ENCODE measurements at regions not wholly inside any gene's neighbourhood (a gene's known extent, or its start where the extent isn't known, plus 50 kb on each side); places are given as distances from the start of the nearest gene placed in this dataset.

DNA sequence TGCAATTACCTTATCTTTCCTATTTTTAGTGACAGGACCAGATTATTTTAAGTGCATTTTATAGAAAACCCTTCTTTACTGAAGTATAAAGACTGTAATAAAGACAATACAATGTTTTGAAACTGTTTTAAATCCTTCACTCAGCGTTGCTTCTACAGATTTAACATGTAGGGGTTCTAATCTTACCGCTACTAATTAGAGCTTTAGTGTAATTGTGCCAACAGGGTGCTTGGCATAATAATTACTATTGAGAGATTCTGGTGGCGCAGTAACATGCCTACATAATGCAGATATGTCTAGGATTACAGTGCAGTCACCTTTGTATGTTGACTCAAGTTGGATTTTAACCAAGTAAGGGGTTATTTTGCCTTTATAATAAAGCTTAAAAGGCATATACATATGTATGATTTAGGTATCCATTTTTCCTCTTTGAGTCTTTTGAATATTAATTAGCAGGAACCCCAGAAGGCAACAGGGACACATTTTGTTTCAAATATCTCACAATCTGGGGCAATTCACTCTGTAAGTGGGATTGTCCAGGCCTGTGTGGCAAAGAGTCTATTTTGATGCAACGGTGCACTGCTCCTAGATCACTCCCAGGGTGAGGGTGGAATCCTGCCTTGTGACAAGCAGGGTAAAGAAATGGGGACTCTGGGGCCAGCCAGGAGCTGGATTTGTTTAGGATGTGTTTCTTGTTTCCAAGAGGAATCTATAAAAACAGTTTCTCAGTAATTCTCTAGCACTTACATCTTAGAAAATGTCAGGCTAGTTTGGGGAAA is 604.7 kb upstream of the SALL1 start:
- ATAC-seq (replicated peaks; ENCODE audit: extremely low read depth, poor library complexity, severe bottlenecking): no peak
- H3K27me3 Mint-ChIP-seq: no peaks in the 10 kb centered on the region
- DNase-seq (ENCODE audit: low spot score in 2 of 2): no peak
- H3K36me3 Mint-ChIP-seq (ENCODE audit: insufficient read depth): peaks cover 3% of the 10 kb centered on the region
- H3K4me3 Mint-ChIP-seq: no peak overlapping the region
- H3K9me3 Mint-ChIP-seq: no peaks in the 10 kb centered on the region
- H3K27ac Mint-ChIP-seq (ENCODE audit: low read depth): no peak overlapping the region
- no peaks in the 10 kb centered on the region for H3K4me1 Mint-ChIP-seq

GRCh38 chr16:51755039-51755501 is 604.0 kb upstream of the SALL1 start:
- Mint-ChIP-seq H3K36me3 (ENCODE audit: insufficient read depth) (peaks cover 3% of the 10 kb centered on the region), H3K4me1 (no peaks in the 10 kb centered on the region), H3K9me3 (no peaks in the 10 kb centered on the region), H3K27me3 (no peaks in the 10 kb centered on the region), H3K27ac (ENCODE audit: low read depth) (no peak overlapping the region), H3K4me3 (no peak overlapping the region)
- no peak for ATAC-seq (replicated peaks; ENCODE audit: extremely low read depth, poor library complexity, severe bottlenecking)
- DNase-seq (ENCODE audit: low spot score in 2 of 2): no peak

GRCh38 chr16:51753467-51754127 is 602.5 kb upstream of the SALL1 start:
- no peaks in the 10 kb centered on the region for H3K4me1 Mint-ChIP-seq
- no peak for ATAC-seq (replicated peaks; ENCODE audit: extremely low read depth, poor library complexity, severe bottlenecking)
- no peaks in the 10 kb centered on the region for H3K27me3 Mint-ChIP-seq

DNA sequence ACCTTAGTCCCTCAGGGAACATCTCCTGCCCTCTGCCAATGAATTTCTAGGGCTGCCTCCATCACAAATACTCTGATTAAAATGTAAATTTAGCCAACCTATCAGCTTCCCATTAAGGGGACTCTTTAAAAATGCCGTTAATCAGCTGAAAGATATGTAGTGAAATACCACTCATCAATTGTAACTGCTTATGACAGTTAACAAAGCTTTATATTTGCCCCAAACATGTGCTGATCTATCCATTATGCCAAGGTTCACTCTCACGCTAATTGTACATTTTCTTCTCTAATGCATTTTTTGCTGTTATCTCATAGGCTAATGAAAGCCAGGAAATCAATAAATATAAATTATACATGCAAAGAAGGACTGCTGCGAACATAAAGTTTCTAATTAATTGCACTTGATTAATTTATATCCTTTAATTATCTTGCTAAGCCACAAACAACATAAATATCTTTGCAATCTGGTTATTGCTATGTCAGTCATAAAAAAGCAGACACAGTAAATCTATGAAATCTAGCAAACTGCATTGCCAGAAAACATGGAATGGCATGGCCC is 601.4 kb upstream of the SALL1 start:
- H3K27ac Mint-ChIP-seq (ENCODE audit: low read depth): no peak overlapping the region
- DNase-seq (ENCODE audit: low spot score in 2 of 2) (no peak), ATAC-seq (replicated peaks; ENCODE audit: extremely low read depth, poor library complexity, severe bottlenecking) (no peak)
- H3K9me3 Mint-ChIP-seq: peaks cover 4% of the 10 kb centered on the region
- no peaks in the 10 kb centered on the region for H3K4me1 Mint-ChIP-seq
- H3K4me3 Mint-ChIP-seq: no peak overlapping the region
- peaks cover 3% of the 10 kb centered on the region for H3K36me3 Mint-ChIP-seq (ENCODE audit: insufficient read depth)
- no peaks in the 10 kb centered on the region for H3K27me3 Mint-ChIP-seq

More at GRCh38 chr16:51753467-51754127, 602.5 kb upstream of the SALL1 start:
- Mint-ChIP-seq H3K9me3 (no peaks in the 10 kb centered on the region), H3K27ac (ENCODE audit: low read depth) (no peak overlapping the region), H3K36me3 (ENCODE audit: insufficient read depth) (peaks cover 3% of the 10 kb centered on the region), H3K4me3 (no peak overlapping the region)
- DNase-seq (ENCODE audit: low spot score in 2 of 2): no peak

DNA sequence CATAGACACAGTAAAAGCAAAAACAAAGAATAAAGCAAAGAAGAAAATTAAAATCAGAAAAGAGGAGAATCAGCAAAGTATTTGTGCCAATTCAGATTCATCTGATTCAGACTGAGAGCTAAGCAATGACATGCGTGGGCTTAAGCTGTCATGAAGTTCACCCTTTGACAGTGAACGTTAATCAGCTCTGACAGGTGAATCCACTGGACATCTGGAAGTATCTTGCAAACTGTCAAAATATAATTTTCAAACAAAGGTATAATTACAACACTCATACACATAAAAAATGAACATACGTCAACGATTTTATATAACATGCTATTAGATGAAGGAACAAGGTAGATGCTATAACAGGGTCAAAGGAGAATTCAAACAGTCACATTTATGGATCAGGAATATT is 596.3 kb upstream of the SALL1 start:
- DNase-seq (ENCODE audit: low spot score in 2 of 2): no peak
- H3K9me3 Mint-ChIP-seq: peaks cover 12% of the 10 kb centered on the region
- H3K36me3 Mint-ChIP-seq (ENCODE audit: insufficient read depth): peaks cover under 1% of the 10 kb centered on the region
- no peak overlapping the region for H3K27ac Mint-ChIP-seq (ENCODE audit: low read depth)
- no peak overlapping the region for H3K4me3 Mint-ChIP-seq
- H3K27me3 Mint-ChIP-seq: no peaks in the 10 kb centered on the region
- no peaks in the 10 kb centered on the region for H3K4me1 Mint-ChIP-seq
- no peak for ATAC-seq (replicated peaks; ENCODE audit: extremely low read depth, poor library complexity, severe bottlenecking)

- ATAC-seq (replicated peaks; ENCODE audit: extremely low read depth, poor library complexity, severe bottlenecking) (no peak), DNase-seq (ENCODE audit: low spot score in 2 of 2) (no peak)
- Mint-ChIP-seq H3K4me3 (no peak overlapping the region), H3K27ac (ENCODE audit: low read depth) (no peak overlapping the region), H3K4me1 (no peaks in the 10 kb centered on the region), H3K36me3 (ENCODE audit: insufficient read depth) (no peaks in the 10 kb centered on the region), H3K27me3 (no peaks in the 10 kb centered on the region), H3K9me3 (peaks cover 5% of the 10 kb centered on the region)
Observed at GRCh38 chr16:51734220-51734619, 583.1 kb upstream of the SALL1 start.

DNA sequence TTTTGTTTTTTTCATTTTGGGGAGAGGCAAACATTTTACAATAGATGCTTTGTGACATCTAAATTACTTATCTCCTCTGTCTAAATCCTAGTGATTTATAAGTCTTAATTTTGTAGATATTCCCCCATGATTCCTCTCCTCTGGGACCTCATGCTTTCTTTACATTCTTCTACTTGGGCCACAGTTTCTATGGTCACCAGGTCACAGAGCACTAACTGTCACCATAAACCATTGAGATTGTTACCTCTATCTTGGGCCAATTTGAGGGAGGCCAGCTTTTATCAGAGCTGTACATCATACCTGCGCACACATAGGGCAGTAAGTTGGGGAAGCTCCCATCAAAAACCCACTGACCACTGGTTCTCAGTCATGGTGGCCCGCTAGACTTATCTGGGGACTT is 582.1 kb upstream of the SALL1 start:
- Mint-ChIP-seq H3K27me3 (no peaks in the 10 kb centered on the region), H3K27ac (ENCODE audit: low read depth) (no peak overlapping the region), H3K4me1 (no peaks in the 10 kb centered on the region), H3K9me3 (peaks cover 5% of the 10 kb centered on the region), H3K4me3 (no peak overlapping the region), H3K36me3 (ENCODE audit: insufficient read depth) (no peaks in the 10 kb centered on the region)
- DNase-seq (ENCODE audit: low spot score in 2 of 2) (no peak), ATAC-seq (replicated peaks; ENCODE audit: extremely low read depth, poor library complexity, severe bottlenecking) (no peak)

DNA sequence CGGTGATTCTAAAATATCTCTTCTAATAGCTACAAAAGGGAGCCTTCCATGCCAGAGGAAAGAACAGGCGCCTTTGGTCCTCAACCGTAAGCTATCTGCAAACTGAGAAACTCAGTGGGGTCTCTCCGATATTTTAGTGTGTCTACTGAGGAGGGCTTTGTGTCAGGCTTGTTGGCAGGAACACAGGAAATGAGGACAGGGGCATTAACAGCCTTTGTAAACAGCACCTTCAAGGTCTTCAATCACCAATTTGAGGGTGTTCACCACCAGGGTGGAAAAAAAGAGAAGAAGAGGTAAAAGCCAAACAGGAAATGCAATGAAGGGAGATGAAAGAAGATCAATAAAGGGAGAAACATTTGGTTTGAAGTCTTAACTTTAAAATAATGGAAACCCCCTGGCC is 580.1 kb upstream of the SALL1 start:
- DNase-seq (ENCODE audit: low spot score in 2 of 2) (no peak), ATAC-seq (replicated peaks; ENCODE audit: extremely low read depth, poor library complexity, severe bottlenecking) (no peak)
- no peaks in the 10 kb centered on the region for H3K36me3 Mint-ChIP-seq (ENCODE audit: insufficient read depth)
- H3K4me1 Mint-ChIP-seq: no peaks in the 10 kb centered on the region
- H3K27me3 Mint-ChIP-seq: no peaks in the 10 kb centered on the region
- H3K9me3 Mint-ChIP-seq: peaks cover 5% of the 10 kb centered on the region
- no peak overlapping the region for H3K4me3 Mint-ChIP-seq
- no peak overlapping the region for H3K27ac Mint-ChIP-seq (ENCODE audit: low read depth)

- Mint-ChIP-seq H3K27ac (ENCODE audit: low read depth) (no peak overlapping the region), H3K27me3 (no peaks in the 10 kb centered on the region), H3K36me3 (ENCODE audit: insufficient read depth) (no peaks in the 10 kb centered on the region), H3K4me1 (no peaks in the 10 kb centered on the region), H3K9me3 (peaks cover 16% of the 10 kb centered on the region), H3K4me3 (no peak overlapping the region)
- DNase-seq (ENCODE audit: low spot score in 2 of 2) (no peak), ATAC-seq (replicated peaks; ENCODE audit: extremely low read depth, poor library complexity, severe bottlenecking) (no peak)
Observed at GRCh38 chr16:51723036-51723724, 572.1 kb upstream of the SALL1 start.

DNA sequence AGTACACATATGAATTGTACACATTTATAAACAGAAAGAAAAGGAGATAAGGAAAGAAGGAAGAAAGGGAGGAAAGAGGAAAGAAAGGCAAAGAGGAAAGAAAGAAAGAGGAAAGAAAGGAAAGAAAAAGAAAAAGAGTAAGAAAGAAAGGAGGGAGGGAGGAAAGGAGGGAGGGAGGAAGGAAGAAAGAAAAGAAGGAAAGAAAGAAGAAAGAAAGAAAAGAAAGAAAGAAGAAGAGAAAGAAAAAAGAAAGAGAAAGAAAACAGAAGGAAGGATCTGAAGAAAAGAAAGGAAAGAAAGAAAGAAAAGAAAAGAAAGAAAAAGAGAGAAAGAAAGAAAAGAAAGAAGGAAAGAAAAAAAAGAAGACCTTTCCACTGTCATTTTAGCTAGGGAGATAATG is 571.4 kb upstream of the SALL1 start:
- no peaks in the 10 kb centered on the region for H3K36me3 Mint-ChIP-seq (ENCODE audit: insufficient read depth)
- H3K9me3 Mint-ChIP-seq: peaks cover 16% of the 10 kb centered on the region
- no peak overlapping the region for H3K4me3 Mint-ChIP-seq
- H3K27me3 Mint-ChIP-seq: no peaks in the 10 kb centered on the region
- ATAC-seq (replicated peaks; ENCODE audit: extremely low read depth, poor library complexity, severe bottlenecking): no peak
- H3K27ac Mint-ChIP-seq (ENCODE audit: low read depth): peak overlapping the region; percentile 11
- no peaks in the 10 kb centered on the region for H3K4me1 Mint-ChIP-seq
- DNase-seq (ENCODE audit: low spot score in 2 of 2): no peak

GRCh38 chr16:51719376-51719775 is 568.3 kb upstream of the SALL1 start:
- no peaks in the 10 kb centered on the region for H3K4me1 Mint-ChIP-seq
- ATAC-seq (replicated peaks; ENCODE audit: extremely low read depth, poor library complexity, severe bottlenecking) (no peak), DNase-seq (ENCODE audit: low spot score in 2 of 2) (no peak)
- no peaks in the 10 kb centered on the region for H3K36me3 Mint-ChIP-seq (ENCODE audit: insufficient read depth)
- no peaks in the 10 kb centered on the region for H3K27me3 Mint-ChIP-seq
- H3K9me3 Mint-ChIP-seq: peaks cover 14% of the 10 kb centered on the region
- no peak overlapping the region for H3K27ac Mint-ChIP-seq (ENCODE audit: low read depth)
- no peak overlapping the region for H3K4me3 Mint-ChIP-seq

DNA sequence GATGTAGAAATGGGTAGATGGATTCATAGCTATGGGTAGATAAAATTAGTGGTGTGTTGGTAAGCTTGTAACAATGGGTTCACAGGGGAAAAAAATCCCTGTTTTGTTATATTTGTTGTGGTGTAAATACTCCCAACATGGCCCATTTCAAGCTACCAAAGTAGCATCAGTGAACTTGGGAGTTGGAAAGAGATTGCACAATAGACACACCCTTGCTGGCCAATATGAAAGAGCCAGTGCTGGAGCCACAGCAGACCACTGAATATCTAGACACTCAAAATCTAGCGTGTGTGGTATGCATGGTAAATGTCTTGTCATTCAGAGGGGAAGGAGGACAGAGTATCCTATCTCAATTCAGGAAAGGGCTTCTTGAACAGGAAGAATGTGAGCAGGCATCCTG is 565.1 kb upstream of the SALL1 start:
- no peak for ATAC-seq (replicated peaks; ENCODE audit: extremely low read depth, poor library complexity, severe bottlenecking)
- Mint-ChIP-seq H3K27ac (ENCODE audit: low read depth) (no peak overlapping the region), H3K27me3 (no peaks in the 10 kb centered on the region), H3K4me1 (no peaks in the 10 kb centered on the region), H3K4me3 (no peak overlapping the region), H3K36me3 (ENCODE audit: insufficient read depth) (no peaks in the 10 kb centered on the region), H3K9me3 (peaks cover 14% of the 10 kb centered on the region)
- DNase-seq (ENCODE audit: low spot score in 2 of 2): no peak

All from central memory CD8-positive, alpha-beta T cell (primary cell).